Posterior vena cava (tissue), 2 donors: ENCODE measurements at regions not wholly inside any gene's neighbourhood (a gene's known extent, or its start where the extent isn't known, plus 50 kb on each side); places are given as distances from the start of the nearest gene placed in this dataset.
"Not testable (repeated sequence)": the region's sequence is repeated elsewhere in the genome, so short reads cannot be mapped to it uniquely, and the experiment has no call there.

Experiments used
- DNase-seq: peaks from one replicate; pipeline ENCODE4 v3.0.0-alpha.2; 2020; ENCODE audit warnings: low spot score
- intact Hi-C, 2 donors: fragments of 100-400 bp; cut with DNase I; formaldehyde crosslinking; loops; one replicate each; pipeline versions ENCODE4 v1.14.1 to v1.14.2; 2022 to 2023
- donor health status: DM: yes; HTN: yes; CAD: no.
- donor health status: DM: yes; HTN: yes; CAD: no.

GRCh38 chr10:71087622-71088021 is 124.7 kb upstream of the UNC5B start:
- DNase-seq = no peak
- intact Hi-C loops = no loop called here

GRCh38 chr10:71088054-71088453 is 124.3 kb upstream of the UNC5B start:
- intact Hi-C loops = no loop called here
- no peak for DNase-seq

GRCh38 chr10:71088578-71088977 is 123.8 kb upstream of the UNC5B start:
- intact Hi-C loops, DNase-seq: not testable (repeated sequence)

GRCh38 chr10:71089162-71089561 is 123.2 kb upstream of the UNC5B start:
- intact Hi-C loops = no loop called here
- no peak for DNase-seq

- DNase-seq = no peak
- intact Hi-C loops = no loop called here
Measured at GRCh38 chr10:71090330-71090729, 122.0 kb upstream of the UNC5B start.

GRCh38 chr10:71090801-71091200 is 121.6 kb upstream of the UNC5B start:
- intact Hi-C loops = no loop called here
- no peak for DNase-seq

GRCh38 chr10:71092812-71093401 is 119.5 kb upstream of the UNC5B start:
- intact Hi-C loops = loop anchor here in 1 of 2 donors (1.0 to 2.0 kb wide), 2 partner anchors 37 to 70 kb away; no protein-coding TSS in a partner anchor
- DNase-seq = no peak

- intact Hi-C loops = loop anchor here in 1 of 2 donors (2.0 kb wide), 1 partner anchor 71 kb away; no protein-coding TSS in a partner anchor
- no peak for DNase-seq
Measured at GRCh38 chr10:71093531-71093930, 118.8 kb upstream of the UNC5B start.

- intact Hi-C loops = no loop called here
Measured at GRCh38 chr10:71094712-71095390, 117.5 kb upstream of the UNC5B start.

GRCh38 chr10:71099731-71100361 is 112.5 kb upstream of the UNC5B start:
- no peak for DNase-seq
- intact Hi-C loops = no loop called here

More at GRCh38 chr10:71094712-71095390, 117.5 kb upstream of the UNC5B start:
- no peak for DNase-seq

GRCh38 chr10:71103961-71104360 is 108.4 kb upstream of the UNC5B start:
- intact Hi-C loops = no loop called here

GRCh38 chr10:71106151-71106550 is 106.2 kb upstream of the UNC5B start:
- intact Hi-C loops, DNase-seq: not testable (repeated sequence)

More at GRCh38 chr10:71103961-71104360, 108.4 kb upstream of the UNC5B start:
- DNase-seq = no peak

- DNase-seq, intact Hi-C loops: not testable (repeated sequence)
Measured at GRCh38 chr10:71107117-71107516, 105.3 kb upstream of the UNC5B start.

GRCh38 chr10:71108042-71108441 is 104.3 kb upstream of the UNC5B start:
- intact Hi-C loops, DNase-seq: not testable (repeated sequence)

GRCh38 chr10:71112138-71112785 is 100.1 kb upstream of the UNC5B start:
- intact Hi-C loops = no loop called here
- no peak for DNase-seq

- intact Hi-C loops = no loop called here
- no peak for DNase-seq
Measured at GRCh38 chr10:71116426-71116825, 95.9 kb upstream of the UNC5B start.

- intact Hi-C loops = not testable (repeated sequence)
Measured at GRCh38 chr10:71117589-71117988, 94.8 kb upstream of the UNC5B start.

GRCh38 chr10:71123023-71123422 is 89.3 kb upstream of the UNC5B start:
- DNase-seq = no peak
- intact Hi-C loops = no loop called here

More at GRCh38 chr10:71117589-71117988, 94.8 kb upstream of the UNC5B start:
- DNase-seq = not testable (repeated sequence)

GRCh38 chr10:71124921-71125748 is 87.2 kb upstream of the UNC5B start:
- DNase-seq = no peak
- intact Hi-C loops = no loop called here
